NCI-H2107 (cell line): ENCODE measurements at regions not wholly inside any gene's neighbourhood (a gene's known extent, or its start where the extent isn't known, plus 50 kb on each side); places are given as distances from the start of the nearest gene placed in this dataset.
A peak's percentile ranks its signal among the peaks of the same experiment; 100 is the strongest.
"Not testable (repeated sequence)": the region's sequence is repeated elsewhere in the genome, so short reads cannot be mapped to it uniquely, and the experiment has no call there.

Source experiments
- DNase-seq: peaks from one replicate; lab custom pipeline; 2025; lab: John Stamatoyannopoulos, UW

GRCh38 chr2:136286423-136286822 is 168.5 kb upstream of the CXCR4 start:
- no peak for DNase-seq

- no peak for DNase-seq
Observed at GRCh38 chr2:136284226-136285119, 166.5 kb upstream of the CXCR4 start.

GRCh38 chr2:136282251-136282650 is 164.3 kb upstream of the CXCR4 start:
- DNase-seq, result no peak

- DNase-seq, result no peak
Observed at GRCh38 chr2:136281281-136282114, 163.5 kb upstream of the CXCR4 start.

- not testable (repeated sequence) for DNase-seq
Observed at GRCh38 chr2:136266346-136266745, 148.4 kb upstream of the CXCR4 start.

- DNase-seq, result no peak
Observed at GRCh38 chr2:136259551-136259950, 141.6 kb upstream of the CXCR4 start.

GRCh38 chr2:136257893-136258292 is 139.9 kb upstream of the CXCR4 start:
- no peak for DNase-seq

- DNase-seq, result no peak
Observed at GRCh38 chr2:136255648-136256461, 137.9 kb upstream of the CXCR4 start.

GRCh38 chr2:136255127-136255526 is 137.2 kb upstream of the CXCR4 start:
- DNase-seq, result no peak

GRCh38 chr2:136254681-136255080 is 136.7 kb upstream of the CXCR4 start:
- DNase-seq, result no peak

- no peak for DNase-seq
Observed at GRCh38 chr2:136253288-136254004, 135.5 kb upstream of the CXCR4 start.

- no peak for DNase-seq
Observed at GRCh38 chr2:136251885-136252585, 134.1 kb upstream of the CXCR4 start.

- DNase-seq, result no peak
Observed at GRCh38 chr2:136251197-136251884, 133.4 kb upstream of the CXCR4 start.

GRCh38 chr2:136250131-136250530 is 132.2 kb upstream of the CXCR4 start:
- no peak for DNase-seq

- no peak for DNase-seq
Observed at GRCh38 chr2:136248907-136249306, 131.0 kb upstream of the CXCR4 start.

- peak; percentile 74 for DNase-seq
Observed at GRCh38 chr2:136248242-136248641, 130.3 kb upstream of the CXCR4 start.

- no peak for DNase-seq
Observed at GRCh38 chr2:136247204-136247950, 129.4 kb upstream of the CXCR4 start.

- DNase-seq, result no peak
Observed at GRCh38 chr2:136246086-136246669, 128.2 kb upstream of the CXCR4 start.

- DNase-seq, result no peak
Observed at GRCh38 chr2:136245211-136245610, 127.3 kb upstream of the CXCR4 start.
